Stimulated activated naive CD4-positive, alpha-beta T cell treated with Interleukin-2 at 50 U/mL for 16 hours (primary cell): ENCODE measurements at regions not wholly inside any gene's neighbourhood (a gene's known extent, or its start where the extent isn't known, plus 50 kb on each side); places are given as distances from the start of the nearest gene placed in this dataset.

Experiments used
- DNase-seq: peaks from one replicate; lab custom pipeline; 2025; lab: John Stamatoyannopoulos, UW

- DNase-seq: no peak
Measured at GRCh38 chr10:64506963-64507362, 985.8 kb downstream of the REEP3 start.

- DNase-seq: no peak
Measured at GRCh38 chr10:64507651-64508028, 986.4 kb downstream of the REEP3 start.

- no peak for DNase-seq
Measured at GRCh38 chr10:64508029-64508661, 986.9 kb downstream of the REEP3 start.

- no peak for DNase-seq
Measured at GRCh38 chr10:64515970-64516699, 994.9 kb downstream of the REEP3 start.

- DNase-seq: no peak
Measured at GRCh38 chr10:64518456-64518855, 997.3 kb downstream of the REEP3 start.

- DNase-seq: no peak
Measured at GRCh38 chr10:64519427-64519826, 998.2 kb downstream of the REEP3 start.

- DNase-seq: no peak
Measured at GRCh38 chr10:64519831-64520230, 998.6 kb downstream of the REEP3 start.

- no peak for DNase-seq
Measured at GRCh38 chr10:64523065-64523759, 1002.0 kb downstream of the REEP3 start.

- DNase-seq: no peak
Measured at GRCh38 chr10:64528294-64529002, 1007.2 kb downstream of the REEP3 start.

GRCh38 chr10:64529003-64529350 lies 1007.8 kb downstream of the REEP3 start:
- DNase-seq: no peak

GRCh38 chr10:64534616-64535015 lies 1013.4 kb downstream of the REEP3 start:
- DNase-seq: no peak

- DNase-seq: no peak
Measured at GRCh38 chr10:64535131-64535867, 1014.1 kb downstream of the REEP3 start.

- no peak for DNase-seq
Measured at GRCh38 chr10:64537112-64537511, 1015.9 kb downstream of the REEP3 start.

- DNase-seq: no peak
Measured at GRCh38 chr10:64537928-64538327, 1016.7 kb downstream of the REEP3 start.

GRCh38 chr10:64546073-64546472 lies 1024.9 kb downstream of the REEP3 start:
- no peak for DNase-seq

GRCh38 chr10:64547168-64547567 lies 1026.0 kb downstream of the REEP3 start:
- no peak for DNase-seq

GRCh38 chr10:64555666-64556065 lies 1034.5 kb downstream of the REEP3 start:
- DNase-seq: no peak

- DNase-seq: no peak
Measured at GRCh38 chr10:64558094-64558835, 1037.1 kb downstream of the REEP3 start.

GRCh38 chr10:64571056-64571455 lies 1049.9 kb downstream of the REEP3 start:
- no peak for DNase-seq

GRCh38 chr10:64573623-64574325 lies 1052.6 kb downstream of the REEP3 start:
- DNase-seq: no peak

- no peak for DNase-seq
Measured at GRCh38 chr10:64574371-64574770, 1053.2 kb downstream of the REEP3 start.
